Endothelial cell of umbilical vein (primary cell): ENCODE measurements at regions not wholly inside any gene's neighbourhood (a gene's known extent, or its start where the extent isn't known, plus 50 kb on each side); places are given as distances from the start of the nearest gene placed in this dataset.

Source experiments
- BruUV-seq: library from RNA; stranded (reverse); fragments of 400-500 nt; replicated peaks from 2 replicates; lab custom pipeline; 2021; lab: Mats Ljungman, UMichigan
- CTCF ChIA-PET: fragments of 300-600, 350-600 bp; sonication (Branson Sonifier 250); formaldehyde crosslinking; loops from one replicate; lab custom pipeline; 2021; ENCODE audit warnings: antibody characterized with exemption, inconsistent platforms; lab: Charles Lee
- POLR2A ChIA-PET: fragments of 300-600, 350-600 bp; sonication (Branson Sonifier 250); formaldehyde crosslinking; loops from one replicate; lab custom pipeline; 2021; ENCODE audit warnings: antibody characterized with exemption, inconsistent platforms; lab: Charles Lee
- DNase-seq: peaks from one replicate; pipeline ENCODE4 v3.0.0-alpha.2; 2011; ENCODE audit warnings: low read depth, low spot score
- FAIRE-seq: peaks from 2 replicates; lab custom pipeline; 2011; peaks lifted over from hg19 to GRCh38; lab: Jason Lieb, UNC
- H2AFZ ChIP-seq: 2 replicates; pipeline ENCODE4 v1.6.0; 2012; ENCODE audit warnings: low read depth, low read length, control low read depth, inconsistent platforms
- H3K27ac ChIP-seq: 2 replicates; pipeline ENCODE4 v1.5.1; 2011; ENCODE audit warnings: low read depth, mild to moderate bottlenecking, control low read depth, low read length, moderate library complexity; ENCODE audit not compliant: insufficient read depth
- H3K27me3 ChIP-seq, 2 experiments: 2 replicates each; pipeline versions ENCODE4 v1.6.0 to v1.6.1; 2011; ENCODE audit warnings: low read length in 2 of 2, mixed read lengths in 1 of 2; ENCODE audit not compliant: control insufficient read depth in 2 of 2, insufficient read depth in 2 of 2
- H3K36me3 ChIP-seq, 2 experiments: 2 replicates in 1 of 2; 3 replicates in 1 of 2; pipeline ENCODE4 v1.5.1; 2011; ENCODE audit warnings: low read length in 2 of 2, mild to moderate bottlenecking in 1 of 2, moderate library complexity in 1 of 2; ENCODE audit not compliant: control insufficient read depth in 2 of 2, insufficient read depth in 2 of 2; ENCODE audit errors: extremely low read depth in 1 of 2
- H3K4me1 ChIP-seq: 3 replicates; pipeline ENCODE4 v1.5.1; 2011; ENCODE audit warnings: mild to moderate bottlenecking, low read length; ENCODE audit not compliant: control insufficient read depth, insufficient read depth; ENCODE audit errors: extremely low read depth
- H3K4me2 ChIP-seq: 2 replicates; pipeline ENCODE4 v1.6.1; 2011; ENCODE audit warnings: low read length, control low read depth, mixed read lengths; ENCODE audit not compliant: insufficient read depth
- H3K4me3 ChIP-seq, 3 experiments: fragments of 200-600 bp in 1 of 3; sonication (generic), shearing (Covaris generic) in 1 of 3; replicated peaks in 1 of 3; 2 replicates each; pipeline ENCODE4 v1.5.1; 2011 to 2016; ENCODE audit warnings: control low read depth in 3 of 3, low read length in 3 of 3, mild to moderate bottlenecking in 2 of 3, inconsistent platforms in 1 of 3, low read depth in 1 of 3, moderate library complexity in 1 of 3; ENCODE audit not compliant: insufficient read depth in 1 of 3
- H3K79me2 ChIP-seq: 2 replicates; pipeline ENCODE4 v1.6.0; 2012; ENCODE audit warnings: low read length, inconsistent platforms; ENCODE audit not compliant: control insufficient read depth, insufficient read depth
- H3K9ac ChIP-seq: replicated peaks from 2 replicates; pipeline ENCODE3; 2011; ENCODE audit warnings: low read length, control low read depth; ENCODE audit not compliant: insufficient read depth; ENCODE audit errors: extremely low read depth
- H3K9me1 ChIP-seq: replicated peaks from 3 replicates; pipeline ENCODE4 v1.6.0; 2011; ENCODE audit warnings: mild to moderate bottlenecking, low read length; ENCODE audit not compliant: control insufficient read depth, insufficient read depth; ENCODE audit errors: extremely low read depth
- H3K9me3 ChIP-seq: replicated peaks from 2 replicates; pipeline ENCODE4 v1.5.1; 2012; ENCODE audit warnings: low read length, inconsistent platforms; ENCODE audit not compliant: control insufficient read depth, insufficient read depth
- H4K20me1 ChIP-seq: replicated peaks from 2 replicates; pipeline ENCODE3; 2011; ENCODE audit warnings: mild to moderate bottlenecking, low read length; ENCODE audit not compliant: control insufficient read depth, insufficient read depth; ENCODE audit errors: extremely low read depth
- EZH2 ChIP-seq: IDR thresholded peaks from 2 replicates; pipeline ENCODE4 v1.6.1; 2012; ENCODE audit warnings: borderline replicate concordance, low read depth, mild to moderate bottlenecking, moderate library complexity, low read length, inconsistent platforms; ENCODE audit not compliant: severe bottlenecking
- FOS ChIP-seq: IDR thresholded peaks from 2 replicates; pipeline ENCODE4 v1.6.1; 2011; ENCODE audit warnings: mild to moderate bottlenecking, low read length, moderate library complexity, borderline replicate concordance; ENCODE audit not compliant: insufficient read depth
- GATA2 ChIP-seq: IDR thresholded peaks from 2 replicates; pipeline ENCODE4 v1.7.0; 2011; ENCODE audit warnings: low read depth, mild to moderate bottlenecking, moderate library complexity, mixed read lengths, low read length; ENCODE audit not compliant: insufficient read length, insufficient read depth
- JUN ChIP-seq: IDR thresholded peaks from 2 replicates; pipeline ENCODE4 v1.6.1; 2011; ENCODE audit warnings: borderline replicate concordance, low read depth; ENCODE audit not compliant: insufficient read length, insufficient read depth
- MYC ChIP-seq: IDR thresholded peaks from one replicate; pipeline ENCODE4 v1.6.1; 2011; ENCODE audit warnings: mild to moderate bottlenecking, low read depth, low read length
- POLR2A ChIP-seq: IDR thresholded peaks from 2 replicates; pipeline ENCODE4 v1.6.1; 2012; ENCODE audit warnings: low read depth, mild to moderate bottlenecking, control low read depth, low read length
- POLR2AphosphoS5 ChIP-seq: IDR thresholded peaks from 2 replicates; pipeline ENCODE4 v1.6.1; 2012; ENCODE audit warnings: low read depth, mild to moderate bottlenecking, control low read depth, low read length, moderate library complexity; ENCODE audit not compliant: insufficient read depth
- dilution Hi-C: fragments of 300-500 bp; cut with MboI; formaldehyde crosslinking; loops from one replicate; pipeline ENCODE4 v1.15.0; 2019; ENCODE audit warnings: low sequenced_read_pairs; ENCODE audit not compliant: extremely low pct_ligation_motif_present
- intact Hi-C: fragments of 100-400 bp; cut with micrococcal nuclease; formaldehyde crosslinking; loops from one replicate; pipeline ENCODE4 v1.10.0; 2022
- TF ChIP-seq, protein P1 (sequence below), 2 donors: IDR thresholded peaks; 1 replicate in 1 of 2; 2 replicates in 1 of 2; pipeline ENCODE4 v1.5.1; 2011; ENCODE audit warnings: low read length in 2 of 2, mild to moderate bottlenecking in 2 of 2, moderate library complexity in 2 of 2, control low read depth in 1 of 2, inconsistent platforms in 1 of 2, low read depth in 1 of 2; ENCODE audit not compliant: insufficient read depth in 1 of 2; ENCODE audit errors: extremely low read depth in 1 of 2
- TF ChIP-seq, protein P2 (sequence below): IDR thresholded peaks from 2 replicates; pipeline ENCODE4 v1.6.1; 2011; ENCODE audit not compliant: insufficient read depth, insufficient read length

DNA sequence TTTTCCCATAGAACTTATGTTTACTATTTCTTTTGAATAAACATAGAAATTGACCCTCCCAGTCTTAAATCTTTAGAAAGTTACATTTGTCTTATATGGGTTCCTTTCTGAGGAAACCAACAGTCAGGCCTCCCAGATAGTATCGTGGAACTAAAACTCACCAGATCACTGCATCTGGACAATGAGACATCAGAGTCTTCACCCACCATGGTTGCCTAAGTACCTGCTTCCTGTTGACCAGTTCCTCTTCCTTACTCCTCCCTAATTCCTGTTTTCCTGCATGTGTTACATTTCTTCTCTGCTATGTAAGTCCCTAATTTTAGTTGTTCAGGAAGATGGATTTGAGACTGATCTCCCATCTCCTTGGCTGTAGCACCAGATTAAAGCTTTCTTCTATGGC lies 462.2 kb downstream of the DIRAS2 start:
- no peaks in the 10 kb centered on the region for H3K27me3 ChIP-seq
- CTCF ChIA-PET: no interaction called here
- H3K9me1 ChIP-seq: no peaks in the 10 kb centered on the region
- DNase-seq: no peak
- intact Hi-C loops: no loop called here
- no peaks in the 10 kb centered on the region for H3K79me2 ChIP-seq
- BruUV-seq: no TSS peak
- H3K36me3 ChIP-seq: no peaks in the 10 kb centered on the region
- H3K4me1 ChIP-seq: no peaks in the 10 kb centered on the region
- H4K20me1 ChIP-seq: no peaks in the 10 kb centered on the region
- no peak overlapping the region for H3K4me3 ChIP-seq
- no peak overlapping the region for H3K9ac ChIP-seq
- TF ChIP-seq MYC (no peak), JUN (no peak), FOS (no peak), GATA2 (no peak), EZH2 (no peak), POLR2A (no peak), POLR2AphosphoS5 (no peak)
- TF ChIP-seq, protein P1, sequence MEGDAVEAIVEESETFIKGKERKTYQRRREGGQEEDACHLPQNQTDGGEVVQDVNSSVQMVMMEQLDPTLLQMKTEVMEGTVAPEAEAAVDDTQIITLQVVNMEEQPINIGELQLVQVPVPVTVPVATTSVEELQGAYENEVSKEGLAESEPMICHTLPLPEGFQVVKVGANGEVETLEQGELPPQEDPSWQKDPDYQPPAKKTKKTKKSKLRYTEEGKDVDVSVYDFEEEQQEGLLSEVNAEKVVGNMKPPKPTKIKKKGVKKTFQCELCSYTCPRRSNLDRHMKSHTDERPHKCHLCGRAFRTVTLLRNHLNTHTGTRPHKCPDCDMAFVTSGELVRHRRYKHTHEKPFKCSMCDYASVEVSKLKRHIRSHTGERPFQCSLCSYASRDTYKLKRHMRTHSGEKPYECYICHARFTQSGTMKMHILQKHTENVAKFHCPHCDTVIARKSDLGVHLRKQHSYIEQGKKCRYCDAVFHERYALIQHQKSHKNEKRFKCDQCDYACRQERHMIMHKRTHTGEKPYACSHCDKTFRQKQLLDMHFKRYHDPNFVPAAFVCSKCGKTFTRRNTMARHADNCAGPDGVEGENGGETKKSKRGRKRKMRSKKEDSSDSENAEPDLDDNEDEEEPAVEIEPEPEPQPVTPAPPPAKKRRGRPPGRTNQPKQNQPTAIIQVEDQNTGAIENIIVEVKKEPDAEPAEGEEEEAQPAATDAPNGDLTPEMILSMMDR (IDR thresholded peaks at IDR 0.05; ENCODE audit: extremely low read depth in 1 of 2, insufficient read depth in 1 of 2, low read depth in 1 of 2, low read length in 2 of 2): no peak
- TF ChIP-seq, protein P2, sequence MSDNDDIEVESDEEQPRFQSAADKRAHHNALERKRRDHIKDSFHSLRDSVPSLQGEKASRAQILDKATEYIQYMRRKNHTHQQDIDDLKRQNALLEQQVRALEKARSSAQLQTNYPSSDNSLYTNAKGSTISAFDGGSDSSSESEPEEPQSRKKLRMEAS: no peak
- no peak overlapping the region for H3K27ac ChIP-seq
- dilution Hi-C loops: no loop called here
- no peak for FAIRE-seq
- H3K9me3 ChIP-seq: no peaks in the 10 kb centered on the region
- POLR2A ChIA-PET: no interaction called here
- no peak overlapping the region for H2AFZ ChIP-seq
- no peak overlapping the region for H3K4me2 ChIP-seq
